H1 (cell line): ENCODE measurements at regions not wholly inside any gene's neighbourhood (a gene's known extent, or its start where the extent isn't known, plus 50 kb on each side); places are given as distances from the start of the nearest gene placed in this dataset.
"Not testable (repeated sequence)": the region's sequence is repeated elsewhere in the genome, so short reads cannot be mapped to it uniquely, and the experiment has no call there.

Experiments
- CTCF ChIA-PET: fragments of 300-600 bp; sonication (Branson Sonifier 250); formaldehyde crosslinking; loops from one replicate; lab custom pipeline; 2021; ENCODE audit not compliant: partially characterized antibody; lab: Charles Lee
- POLR2A ChIA-PET: fragments of 300-600 bp; sonication (Branson Sonifier 250); formaldehyde crosslinking; loops from one replicate; lab custom pipeline; 2021; ENCODE audit warnings: inconsistent platforms; ENCODE audit not compliant: partially characterized antibody; lab: Charles Lee
- DNase-seq, 2 experiments: peaks; one replicate each; pipeline versions ENCODE4 v3.0.0 to v3.0.0-alpha.2; 2010 to 2022; ENCODE audit warnings: low spot score in 2 of 2, low read depth in 1 of 2, mixed read lengths in 1 of 2
- FAIRE-seq: peaks from 2 replicates; lab custom pipeline; 2011; peaks lifted over from hg19 to GRCh38; lab: Jason Lieb, UNC
- H2AFZ ChIP-seq: 2 replicates; pipeline ENCODE4 v1.8.1; 2012; ENCODE audit warnings: low read length, inconsistent platforms
- H2AK5ac ChIP-seq: 2 replicates; pipeline ENCODE4 v1.6.1; 2013; ENCODE audit warnings: low read depth, low read length
- H2BK120ac ChIP-seq: replicated peaks from 2 replicates; pipeline ENCODE3; 2013; ENCODE audit warnings: low read depth, low read length, inconsistent platforms
- H2BK12ac ChIP-seq: 2 replicates; pipeline ENCODE4 v1.6.1; 2013; ENCODE audit warnings: low read depth, low read length
- H2BK15ac ChIP-seq: 2 replicates; pipeline ENCODE4 v1.6.1; 2013; ENCODE audit warnings: low read length
- H2BK20ac ChIP-seq: 2 replicates; pipeline ENCODE4 v1.6.1; 2013; ENCODE audit warnings: low read length
- H2BK5ac ChIP-seq: 2 replicates; pipeline ENCODE4 v1.6.1; 2013; ENCODE audit warnings: low read depth, low read length
- H3K14ac ChIP-seq: 2 replicates; pipeline ENCODE4 v1.6.1; 2013; ENCODE audit warnings: inconsistent platforms; ENCODE audit not compliant: insufficient read length
- H3K18ac ChIP-seq: 2 replicates; pipeline ENCODE4 v1.6.1; 2013; ENCODE audit warnings: low read length; ENCODE audit errors: extremely low read depth
- H3K23ac ChIP-seq: 2 replicates; pipeline ENCODE4 v1.6.1; 2013; ENCODE audit warnings: inconsistent platforms; ENCODE audit not compliant: insufficient read length
- H3K23me2 ChIP-seq: 2 replicates; pipeline ENCODE4 v1.6.1; 2013; ENCODE audit warnings: low read depth, low read length
- H3K27ac ChIP-seq: 2 replicates; pipeline ENCODE4 v1.6.1; 2011; ENCODE audit warnings: low read depth, low read length, inconsistent platforms
- H3K27me3 ChIP-seq, 4 experiments: replicated peaks in 1 of 4; 1 replicate in 1 of 4; 2 replicates in 3 of 4; pipeline versions ENCODE4 v1.6.1 to v1.8.1; 2011 to 2013; ENCODE audit warnings: low read length in 3 of 4, mild to moderate bottlenecking in 3 of 4, inconsistent platforms in 2 of 4, mixed read lengths in 2 of 4, moderate library complexity in 1 of 4; ENCODE audit not compliant: control insufficient read depth in 3 of 4, insufficient read depth in 3 of 4; ENCODE audit errors: extremely low read depth in 1 of 4
- H3K36me3 ChIP-seq, 4 experiments: 2 replicates each; pipeline versions ENCODE4 v1.6.1 to v1.8.1; 2011 to 2013; ENCODE audit warnings: mild to moderate bottlenecking in 4 of 4, low read length in 3 of 4, moderate library complexity in 2 of 4, control low read depth in 1 of 4, inconsistent platforms in 1 of 4; ENCODE audit not compliant: insufficient read depth in 4 of 4, control insufficient read depth in 2 of 4
- H3K4ac ChIP-seq: replicated peaks from 2 replicates; pipeline ENCODE3; 2013; ENCODE audit warnings: low read length, low read depth, mixed read lengths, inconsistent platforms; ENCODE audit not compliant: insufficient read length
- H3K4me1 ChIP-seq, 4 experiments: replicated peaks in 1 of 4; 1 replicate in 1 of 4; 2 replicates in 3 of 4; pipeline versions ENCODE4 v1.6.1 to v1.8.1; 2011 to 2013; ENCODE audit warnings: low read length in 3 of 4, inconsistent platforms in 2 of 4, mixed read lengths in 1 of 4; ENCODE audit not compliant: insufficient read depth in 4 of 4, control insufficient read depth in 3 of 4
- H3K4me2 ChIP-seq, 2 experiments: 2 replicates each; pipeline versions ENCODE4 v1.6.1 to v1.8.1; 2011 to 2013; ENCODE audit warnings: low read depth in 2 of 2, low read length in 2 of 2, control low read depth in 1 of 2, inconsistent platforms in 1 of 2, mild to moderate bottlenecking in 1 of 2; ENCODE audit not compliant: insufficient read depth in 1 of 2
- H3K4me3 ChIP-seq, 4 experiments: fragments of 200-600, 300-600 bp in 1 of 4; sonication (generic), shearing (Covaris generic), sonication (Bioruptor Twin) in 1 of 4; 2 replicates each; pipeline versions ENCODE4 v1.5.1 to v1.8.1; 2011 to 2016; ENCODE audit warnings: low read length in 4 of 4, low read depth in 3 of 4, control low read depth in 2 of 4, inconsistent platforms in 2 of 4, mild to moderate bottlenecking in 2 of 4, mixed read lengths in 1 of 4, moderate library complexity in 1 of 4; ENCODE audit not compliant: insufficient read depth in 2 of 4; ENCODE audit errors: extremely low read depth in 1 of 4
- H3K56ac ChIP-seq: replicated peaks from 2 replicates; pipeline ENCODE3; 2013; ENCODE audit warnings: low read depth, mild to moderate bottlenecking, mixed read lengths, low read length, inconsistent platforms; ENCODE audit not compliant: insufficient read length
- H3K79me1 ChIP-seq: 2 replicates; pipeline ENCODE4 v1.6.1; 2013; ENCODE audit warnings: low read depth, low read length, control low read depth
- H3K79me2 ChIP-seq, 2 experiments: 2 replicates each; pipeline versions ENCODE4 v1.6.1 to v1.8.1; 2012 to 2013; ENCODE audit warnings: low read length in 2 of 2, mild to moderate bottlenecking in 2 of 2, inconsistent platforms in 1 of 2; ENCODE audit not compliant: insufficient read depth in 2 of 2, control insufficient read depth in 1 of 2
- H3K9ac ChIP-seq, 4 experiments: replicated peaks in 1 of 4; 1 replicate in 1 of 4; 2 replicates in 3 of 4; pipeline versions ENCODE4 v1.6.1 to v1.8.1; 2011 to 2013; ENCODE audit warnings: low read depth in 3 of 4, low read length in 3 of 4, control low read depth in 2 of 4, mild to moderate bottlenecking in 2 of 4, moderate library complexity in 2 of 4, inconsistent platforms in 1 of 4; ENCODE audit errors: extremely low read depth in 1 of 4
- H3K9me3 ChIP-seq, 2 experiments: 2 replicates each; pipeline versions ENCODE4 v1.6.1 to v1.8.1; 2012 to 2013; ENCODE audit warnings: mild to moderate bottlenecking in 2 of 2, moderate library complexity in 2 of 2, control low read depth in 1 of 2, inconsistent platforms in 1 of 2, low read depth in 1 of 2, low read length in 1 of 2, mixed read lengths in 1 of 2; ENCODE audit not compliant: insufficient read depth in 2 of 2
- H4K20me1 ChIP-seq, 2 experiments: replicated peaks in 1 of 2; 2 replicates each; pipeline versions ENCODE3 to v1.8.1; 2011 to 2013; ENCODE audit warnings: inconsistent platforms in 2 of 2, low read length in 2 of 2, mild to moderate bottlenecking in 1 of 2; ENCODE audit not compliant: insufficient read depth in 2 of 2, control insufficient read depth in 1 of 2
- H4K5ac ChIP-seq: 2 replicates; pipeline ENCODE4 v1.6.1; 2013; ENCODE audit warnings: low read length, low read depth, mixed read lengths, inconsistent platforms; ENCODE audit not compliant: insufficient read length
- H4K8ac ChIP-seq: 2 replicates; pipeline ENCODE4 v1.8.0; 2013; ENCODE audit warnings: mild to moderate bottlenecking, moderate library complexity, low read length, inconsistent platforms; ENCODE audit not compliant: insufficient read depth; ENCODE audit errors: extremely low read depth
- H4K91ac ChIP-seq: replicated peaks from 2 replicates; pipeline ENCODE3; 2013; ENCODE audit warnings: low read length, mixed read lengths, inconsistent platforms; ENCODE audit not compliant: insufficient read length
- WGBS, 2 experiments: shearing (Covaris generic) in 1 of 2; methylation state at CpG; one replicate each; pipeline versions ENCODE4 v1.1.6 to v1.1.7; 2013 to 2015; ENCODE audit warnings: low lambda C conversion rate in 2 of 2, mixed read lengths in 2 of 2, inconsistent platforms in 1 of 2, low coverage in 1 of 2, missing lambda C conversion rate in 1 of 2; ENCODE audit not compliant: insufficient replicate concordance in 2 of 2, insufficient coverage in 1 of 2, insufficient read length in 1 of 2; ENCODE audit errors: extremely low coverage in 1 of 2, missing lambda C conversion rate in 1 of 2; 5-methylcytosine and 5-hydroxymethylcytosine counted together

DNA sequence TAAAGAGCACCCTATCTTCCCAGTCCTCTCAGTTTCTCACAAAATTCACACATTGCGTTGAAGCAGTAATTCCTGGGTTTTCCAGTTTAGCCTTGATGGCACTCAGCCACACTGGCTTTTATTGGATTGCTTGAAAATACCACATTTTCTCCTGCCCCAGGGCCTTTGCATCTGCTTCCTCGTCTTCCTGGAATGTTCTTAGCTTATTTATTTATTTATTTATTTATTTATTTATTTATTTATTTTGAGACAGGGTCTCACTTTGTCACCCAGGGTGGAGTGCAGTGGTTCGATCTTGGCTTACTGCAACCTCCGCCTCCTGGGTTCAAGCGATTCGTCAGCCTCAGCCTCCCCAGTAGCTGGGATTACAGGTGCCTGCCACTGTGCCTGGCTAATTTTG lies 680.0 kb upstream of the SALL1 start:
- H2AFZ ChIP-seq: not testable (repeated sequence)

More for the DNA sequence above, 680.0 kb upstream of the SALL1 start:
- 90% methylated on average over 6 of the region's 6 CpGs; no CpG with 5 or more reads in 1 of the 2 experiments for WGBS, 2 experiments
- H3K23me2 ChIP-seq, H3K4me3 ChIP-seq, H3K27me3 ChIP-seq, H3K14ac ChIP-seq, H3K9me3 ChIP-seq, H3K9ac ChIP-seq, FAIRE-seq, H3K4me1 ChIP-seq, H3K79me2 ChIP-seq, H4K91ac ChIP-seq, H3K23ac ChIP-seq, H2BK15ac ChIP-seq, H3K79me1 ChIP-seq, H4K8ac ChIP-seq, H2BK120ac ChIP-seq, H2BK5ac ChIP-seq, H3K56ac ChIP-seq, H3K4ac ChIP-seq, H3K4me2 ChIP-seq, H4K5ac ChIP-seq, H3K18ac ChIP-seq, H2BK20ac ChIP-seq, H3K36me3 ChIP-seq, H2AK5ac ChIP-seq, DNase-seq, H2BK12ac ChIP-seq, POLR2A ChIA-PET, H4K20me1 ChIP-seq, H3K27ac ChIP-seq: not testable (repeated sequence)
- CTCF ChIA-PET: interaction anchor here (1.5 to 2.6 kb wide), 3 partner anchors 10 to 140 kb away, joined by 5 to 14 read pairs (median 6); no protein-coding TSS in a partner anchor
